IPS-18a (cell line): ENCODE measurements at regions not wholly inside any gene's neighbourhood (a gene's known extent, or its start where the extent isn't known, plus 50 kb on each side); places are given as distances from the start of the nearest gene placed in this dataset.
"Not testable (repeated sequence)": the region's sequence is repeated elsewhere in the genome, so short reads cannot be mapped to it uniquely, and the experiment has no call there.

Experiments
- H3K27ac ChIP-seq: one replicate; pipeline ENCODE4 v1.5.1; 2013; ENCODE audit warnings: low read length
- H3K27me3 ChIP-seq: one replicate; pipeline ENCODE4 v1.6.1; 2013; ENCODE audit warnings: mild to moderate bottlenecking, low read length; ENCODE audit not compliant: control insufficient read depth, insufficient read depth
- H3K36me3 ChIP-seq: one replicate; pipeline ENCODE4 v1.6.1; 2013; ENCODE audit warnings: low read depth, low read length; ENCODE audit not compliant: control insufficient read depth
- H3K4me1 ChIP-seq: one replicate; pipeline ENCODE4 v1.6.1; 2013; ENCODE audit warnings: low read depth, low read length; ENCODE audit not compliant: control insufficient read depth
- H3K4me3 ChIP-seq: one replicate; pipeline ENCODE4 v1.5.1; 2013; ENCODE audit warnings: low read length
- H3K9ac ChIP-seq: one replicate; pipeline ENCODE4 v1.6.1; 2013; ENCODE audit warnings: mild to moderate bottlenecking, low read length, moderate library complexity
- H3K9me3 ChIP-seq: one replicate; pipeline ENCODE4 v1.6.1; 2013; ENCODE audit warnings: low read depth, low read length; ENCODE audit not compliant: control insufficient read depth

DNA sequence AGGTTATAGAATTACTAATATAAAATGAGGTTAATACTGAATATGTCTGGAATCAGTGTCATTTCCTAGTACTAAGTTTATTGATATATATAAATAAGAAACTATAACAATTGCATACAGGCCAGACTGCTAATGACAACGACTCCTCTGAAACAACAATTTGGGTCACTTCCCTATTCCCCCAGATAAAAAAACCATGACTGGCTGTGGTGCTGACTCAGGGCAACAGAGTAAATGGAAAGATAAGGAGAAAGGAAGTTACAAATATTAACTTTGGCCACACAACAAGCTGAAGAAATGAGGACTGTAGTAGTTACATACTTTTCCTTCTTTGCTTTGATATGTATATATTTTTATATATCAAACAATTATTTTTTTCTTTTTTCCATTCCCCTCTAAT, 263.7 kb upstream of the PCDH9 start:
- Histone ChIP-seq H3K27ac (no peak overlapping the region), H3K9ac (no peak overlapping the region), H3K9me3 (no peaks in the 10 kb centered on the region), H3K36me3 (no peaks in the 10 kb centered on the region), H3K4me1 (no peaks in the 10 kb centered on the region), H3K27me3 (no peaks in the 10 kb centered on the region), H3K4me3 (no peak overlapping the region)

GRCh38 chr13:67489016-67489415, 258.9 kb upstream of the PCDH9 start:
- Histone ChIP-seq H3K9me3 (no peaks in the 10 kb centered on the region), H3K9ac (no peak overlapping the region), H3K36me3 (no peaks in the 10 kb centered on the region), H3K27ac (no peak overlapping the region), H3K4me1 (no peaks in the 10 kb centered on the region), H3K27me3 (no peaks in the 10 kb centered on the region), H3K4me3 (no peak overlapping the region)

GRCh38 chr13:67481445-67481844, 251.3 kb upstream of the PCDH9 start:
- H3K9me3 ChIP-seq = no peaks in the 10 kb centered on the region
- no peak overlapping the region for H3K9ac ChIP-seq
- H3K36me3 ChIP-seq = no peaks in the 10 kb centered on the region
- no peak overlapping the region for H3K27ac ChIP-seq
- H3K4me1 ChIP-seq = no peaks in the 10 kb centered on the region
- no peaks in the 10 kb centered on the region for H3K27me3 ChIP-seq
- no peak overlapping the region for H3K4me3 ChIP-seq

DNA sequence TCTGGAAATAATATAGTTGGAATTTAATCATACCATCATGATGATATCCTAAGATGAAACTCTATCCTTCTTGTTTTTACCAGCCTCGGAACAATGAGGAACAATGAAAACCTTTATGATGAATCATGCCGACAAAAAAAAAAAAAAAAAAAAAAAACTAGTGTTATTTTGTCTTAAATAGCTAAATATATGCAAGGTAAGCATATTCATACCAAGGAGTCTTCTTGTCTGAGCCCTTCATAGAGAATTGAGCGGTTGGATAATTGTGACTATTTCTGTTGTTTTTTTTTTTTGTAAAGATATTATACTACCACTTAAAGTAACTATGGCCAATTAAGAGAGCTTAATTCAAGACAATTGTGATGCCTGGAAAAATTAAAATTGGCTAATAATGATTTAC, 244.0 kb upstream of the PCDH9 start:
- H3K9ac ChIP-seq = no peak overlapping the region
- no peaks in the 10 kb centered on the region for H3K4me1 ChIP-seq
- H3K27me3 ChIP-seq = no peaks in the 10 kb centered on the region
- no peaks in the 10 kb centered on the region for H3K9me3 ChIP-seq
- no peak overlapping the region for H3K27ac ChIP-seq
- H3K36me3 ChIP-seq = no peaks in the 10 kb centered on the region
- H3K4me3 ChIP-seq = no peak overlapping the region

GRCh38 chr13:67469623-67470022, 239.5 kb upstream of the PCDH9 start:
- Histone ChIP-seq H3K27me3 (no peaks in the 10 kb centered on the region), H3K27ac (no peak overlapping the region), H3K4me3 (no peak overlapping the region), H3K4me1 (no peaks in the 10 kb centered on the region), H3K9ac (no peak overlapping the region), H3K36me3 (no peaks in the 10 kb centered on the region), H3K9me3 (no peaks in the 10 kb centered on the region)

DNA sequence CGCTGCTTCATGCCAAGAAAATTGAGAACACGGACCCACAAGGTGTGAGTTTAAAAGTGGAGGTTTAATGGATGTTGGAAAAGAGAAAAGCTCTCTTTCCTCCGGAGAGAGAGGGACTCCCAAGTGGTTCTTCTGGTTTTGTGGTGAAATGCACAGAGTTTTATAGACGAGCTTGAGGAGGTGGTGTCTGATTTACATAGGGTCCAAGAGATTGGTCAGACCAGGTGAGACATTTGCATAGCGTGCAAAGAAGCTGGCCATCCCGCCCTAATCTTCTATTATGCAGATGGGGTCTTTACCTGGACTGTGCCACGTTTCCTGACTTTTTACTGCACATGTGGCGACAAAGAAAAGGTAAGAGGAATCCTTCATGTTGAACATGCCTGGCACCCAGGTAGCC, 236.4 kb upstream of the PCDH9 start:
- H3K4me3 ChIP-seq = no peak overlapping the region
- H3K9ac ChIP-seq = no peak overlapping the region
- H3K36me3 ChIP-seq = no peaks in the 10 kb centered on the region
- no peak overlapping the region for H3K27ac ChIP-seq
- no peaks in the 10 kb centered on the region for H3K27me3 ChIP-seq
- no peaks in the 10 kb centered on the region for H3K4me1 ChIP-seq
- no peaks in the 10 kb centered on the region for H3K9me3 ChIP-seq

- Histone ChIP-seq H3K4me1 (no peaks in the 10 kb centered on the region), H3K27me3 (no peaks in the 10 kb centered on the region), H3K9ac (no peak overlapping the region), H3K36me3 (no peaks in the 10 kb centered on the region), H3K9me3 (no peaks in the 10 kb centered on the region), H3K4me3 (no peak overlapping the region), H3K27ac (no peak overlapping the region)
Observed at GRCh38 chr13:67464154-67464553, 234.0 kb upstream of the PCDH9 start.

DNA sequence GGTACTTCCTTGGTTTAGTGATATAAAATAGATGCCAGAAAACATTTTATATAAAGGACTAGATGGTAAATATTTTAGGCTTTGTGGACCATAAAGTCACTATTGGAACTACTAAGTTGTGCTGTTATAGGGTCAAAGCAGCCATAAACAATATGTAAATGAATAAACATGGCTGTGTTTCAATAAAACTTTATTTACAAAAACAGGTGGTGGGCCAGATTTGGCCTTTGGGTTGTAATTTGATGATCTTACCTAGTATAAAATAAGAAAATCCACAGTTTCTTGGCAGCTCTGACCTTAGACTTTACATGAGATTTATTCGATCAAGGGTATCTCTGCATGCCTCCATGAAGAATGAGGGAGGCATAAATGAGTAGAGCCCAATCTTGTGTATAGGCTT, 232.0 kb upstream of the PCDH9 start:
- no peaks in the 10 kb centered on the region for H3K27me3 ChIP-seq
- H3K9ac ChIP-seq = no peak overlapping the region
- no peaks in the 10 kb centered on the region for H3K36me3 ChIP-seq
- H3K4me1 ChIP-seq = no peaks in the 10 kb centered on the region
- no peak overlapping the region for H3K27ac ChIP-seq
- H3K9me3 ChIP-seq = no peaks in the 10 kb centered on the region
- H3K4me3 ChIP-seq = no peak overlapping the region

- H3K4me1 ChIP-seq, H3K9me3 ChIP-seq, H3K9ac ChIP-seq, H3K27me3 ChIP-seq, H3K27ac ChIP-seq, H3K36me3 ChIP-seq, H3K4me3 ChIP-seq: not testable (repeated sequence)
Observed at GRCh38 chr13:67452526-67452925, 222.4 kb upstream of the PCDH9 start.

DNA sequence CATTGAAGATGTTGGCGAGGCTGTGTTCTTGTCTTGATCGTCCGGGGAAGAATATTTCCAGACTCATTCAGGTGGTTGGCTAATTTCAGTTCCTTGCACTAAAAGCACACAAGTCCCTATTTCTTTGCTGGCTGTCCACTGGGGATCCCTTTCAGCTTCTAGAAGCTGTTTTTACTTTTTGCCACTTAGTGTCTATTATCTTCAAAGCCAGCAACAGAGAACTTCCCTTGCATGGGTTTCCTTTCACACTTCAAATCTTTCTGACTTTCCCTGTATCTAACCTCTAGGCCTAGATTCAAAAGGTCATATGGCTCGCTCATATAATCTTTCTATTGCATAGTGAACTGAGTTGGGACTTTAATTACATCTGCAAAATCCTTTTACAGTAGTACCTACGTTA, 215.3 kb upstream of the PCDH9 start:
- no peaks in the 10 kb centered on the region for H3K27me3 ChIP-seq
- H3K9ac ChIP-seq = no peak overlapping the region
- no peak overlapping the region for H3K4me3 ChIP-seq
- H3K4me1 ChIP-seq = no peaks in the 10 kb centered on the region
- no peak overlapping the region for H3K27ac ChIP-seq
- no peaks in the 10 kb centered on the region for H3K36me3 ChIP-seq
- no peaks in the 10 kb centered on the region for H3K9me3 ChIP-seq

GRCh38 chr13:67443923-67444322, 213.8 kb upstream of the PCDH9 start:
- Histone ChIP-seq H3K36me3 (no peaks in the 10 kb centered on the region), H3K4me1 (no peaks in the 10 kb centered on the region), H3K4me3 (no peak overlapping the region), H3K9me3 (no peaks in the 10 kb centered on the region), H3K27ac (no peak overlapping the region), H3K9ac (no peak overlapping the region), H3K27me3 (no peaks in the 10 kb centered on the region)

DNA sequence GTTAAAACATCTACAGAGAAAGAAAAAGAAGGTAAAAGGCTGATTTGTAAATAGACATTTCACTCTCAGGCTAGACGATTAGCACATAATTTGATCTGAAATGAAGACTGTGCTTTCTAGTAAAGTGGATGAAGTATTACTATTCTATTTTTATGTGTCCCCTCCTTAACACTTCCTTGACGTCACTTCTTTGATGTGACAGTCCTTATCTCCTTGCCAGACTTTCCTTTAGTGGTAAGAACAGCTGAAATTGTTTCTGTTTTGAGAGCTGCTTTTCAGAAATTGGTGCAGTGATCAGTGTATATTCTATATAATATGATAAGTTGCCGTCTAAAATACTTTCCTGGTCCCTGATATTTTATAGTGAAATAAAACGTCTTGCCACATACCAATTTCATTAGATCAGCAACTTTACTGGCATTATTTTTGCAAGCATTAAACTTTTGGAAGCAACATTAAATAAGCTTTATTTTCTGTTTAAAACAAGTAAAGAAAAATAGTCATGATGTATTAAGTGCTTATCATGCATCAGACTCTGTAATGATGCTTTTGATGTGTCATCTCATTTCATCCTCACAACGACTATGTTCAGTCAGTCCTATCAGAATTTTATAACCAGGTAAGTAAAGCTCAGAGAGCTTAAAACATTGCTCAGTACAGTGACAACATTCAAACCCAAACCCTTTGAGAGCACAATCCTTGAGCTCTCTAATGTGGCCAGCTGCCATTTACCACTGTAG, 210.3 kb upstream of the PCDH9 start:
- Histone ChIP-seq H3K36me3 (no peaks in the 10 kb centered on the region), H3K9ac (no peak overlapping the region), H3K9me3 (no peaks in the 10 kb centered on the region), H3K4me1 (no peaks in the 10 kb centered on the region), H3K27me3 (no peaks in the 10 kb centered on the region), H3K27ac (no peak overlapping the region), H3K4me3 (no peak overlapping the region)
